BE2C (cell line): ENCODE measurements at regions not wholly inside any gene's neighbourhood (a gene's known extent, or its start where the extent isn't known, plus 50 kb on each side); places are given as distances from the start of the nearest gene placed in this dataset.
A peak's percentile ranks its signal among the peaks of the same experiment; 100 is the strongest.
"Not testable (repeated sequence)": the region's sequence is repeated elsewhere in the genome, so short reads cannot be mapped to it uniquely, and the experiment has no call there.

Experiments used
- DNase-seq: peaks from one replicate; pipeline ENCODE4 v3.0.0-alpha.2; 2020
- H3K27me3 ChIP-seq: fragments of 250-450 bp; sonication (Bioruptor Pico); 2 replicates; pipeline ENCODE4 v1.5.1; 2020; ENCODE audit warnings: mild to moderate bottlenecking
- H3K36me3 ChIP-seq: fragments of 250-450 bp; sonication (Bioruptor Pico); 2 replicates; pipeline ENCODE4 v1.5.1; 2020; ENCODE audit warnings: mild to moderate bottlenecking
- H3K4me1 ChIP-seq: fragments of 250-450 bp; sonication (Bioruptor Pico); 2 replicates; pipeline ENCODE4 v1.5.1; 2020
- H3K4me3 ChIP-seq: 2 replicates; pipeline ENCODE4 v1.5.1; 2011; ENCODE audit warnings: low read depth, low read length
- H3K9me3 ChIP-seq: fragments of 250-450 bp; sonication (Bioruptor Pico); 2 replicates; pipeline ENCODE4 v1.5.1; 2020
- TF ChIP-seq, protein P1 (sequence below): IDR thresholded peaks from 2 replicates; pipeline ENCODE4 v1.5.1; 2012; ENCODE audit warnings: mild to moderate bottlenecking, low read depth, low read length

DNA sequence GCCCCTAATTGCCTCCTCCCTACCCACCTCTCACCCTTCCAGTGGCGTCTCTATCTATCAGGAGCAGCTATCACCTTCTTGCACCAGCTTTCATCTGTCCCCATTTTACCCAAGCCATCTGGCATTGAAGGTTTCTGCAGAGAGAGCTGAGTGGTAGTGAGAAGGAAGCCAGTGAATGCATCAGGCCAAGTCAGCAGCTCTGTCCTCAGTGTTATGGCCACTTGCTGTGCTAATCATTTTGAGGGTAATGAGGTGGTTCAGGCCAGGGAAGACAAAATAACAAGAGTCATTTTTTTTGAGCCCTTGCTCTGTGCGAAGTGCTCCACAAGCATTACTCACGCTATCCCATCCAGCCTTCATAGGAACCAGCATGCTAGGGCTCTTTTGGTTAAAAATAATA, 164.7 kb downstream of the SUDS3 start:
- TF ChIP-seq, protein P1, sequence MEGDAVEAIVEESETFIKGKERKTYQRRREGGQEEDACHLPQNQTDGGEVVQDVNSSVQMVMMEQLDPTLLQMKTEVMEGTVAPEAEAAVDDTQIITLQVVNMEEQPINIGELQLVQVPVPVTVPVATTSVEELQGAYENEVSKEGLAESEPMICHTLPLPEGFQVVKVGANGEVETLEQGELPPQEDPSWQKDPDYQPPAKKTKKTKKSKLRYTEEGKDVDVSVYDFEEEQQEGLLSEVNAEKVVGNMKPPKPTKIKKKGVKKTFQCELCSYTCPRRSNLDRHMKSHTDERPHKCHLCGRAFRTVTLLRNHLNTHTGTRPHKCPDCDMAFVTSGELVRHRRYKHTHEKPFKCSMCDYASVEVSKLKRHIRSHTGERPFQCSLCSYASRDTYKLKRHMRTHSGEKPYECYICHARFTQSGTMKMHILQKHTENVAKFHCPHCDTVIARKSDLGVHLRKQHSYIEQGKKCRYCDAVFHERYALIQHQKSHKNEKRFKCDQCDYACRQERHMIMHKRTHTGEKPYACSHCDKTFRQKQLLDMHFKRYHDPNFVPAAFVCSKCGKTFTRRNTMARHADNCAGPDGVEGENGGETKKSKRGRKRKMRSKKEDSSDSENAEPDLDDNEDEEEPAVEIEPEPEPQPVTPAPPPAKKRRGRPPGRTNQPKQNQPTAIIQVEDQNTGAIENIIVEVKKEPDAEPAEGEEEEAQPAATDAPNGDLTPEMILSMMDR: no peak
- no peaks in the 10 kb centered on the region for H3K4me1 ChIP-seq
- no peak for DNase-seq
- H3K4me3 ChIP-seq: no peak overlapping the region
- no peaks in the 10 kb centered on the region for H3K36me3 ChIP-seq
- 0 out of 2 replicates have a peak, but pooled peaks cover 2% of the 10 kb centered on the region for H3K9me3 ChIP-seq
- no peaks in the 10 kb centered on the region for H3K27me3 ChIP-seq

DNA sequence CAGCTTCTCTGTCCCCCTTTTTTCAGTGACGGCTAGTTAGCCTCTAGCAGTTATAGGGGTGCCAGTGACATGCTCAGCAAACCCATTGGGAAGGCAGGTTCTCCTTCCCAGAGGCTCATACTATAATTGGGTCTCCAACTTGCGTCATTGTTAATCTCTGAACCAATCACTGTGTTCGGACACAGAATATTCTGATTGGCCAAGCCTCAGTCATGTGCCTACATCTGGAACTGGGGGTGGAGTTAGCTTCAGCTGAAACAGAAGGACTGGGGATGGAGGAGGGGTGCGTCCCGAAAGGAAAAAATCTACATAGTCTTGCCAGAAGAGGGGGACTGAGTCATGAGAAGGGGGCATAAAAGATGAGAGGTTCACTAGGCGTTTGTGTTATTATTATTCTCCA, 165.6 kb downstream of the SUDS3 start:
- Histone ChIP-seq H3K4me3 (peak overlapping the region; percentile 7; the same call in 1 of the 2 replicates), H3K36me3 (no peaks in the 10 kb centered on the region), H3K9me3 (0 out of 2 replicates have a peak, but pooled peaks cover 2% of the 10 kb centered on the region), H3K4me1 (no peaks in the 10 kb centered on the region), H3K27me3 (no peaks in the 10 kb centered on the region)
- TF ChIP-seq, protein P1: no peak
- peak; percentile 42 for DNase-seq

DNA sequence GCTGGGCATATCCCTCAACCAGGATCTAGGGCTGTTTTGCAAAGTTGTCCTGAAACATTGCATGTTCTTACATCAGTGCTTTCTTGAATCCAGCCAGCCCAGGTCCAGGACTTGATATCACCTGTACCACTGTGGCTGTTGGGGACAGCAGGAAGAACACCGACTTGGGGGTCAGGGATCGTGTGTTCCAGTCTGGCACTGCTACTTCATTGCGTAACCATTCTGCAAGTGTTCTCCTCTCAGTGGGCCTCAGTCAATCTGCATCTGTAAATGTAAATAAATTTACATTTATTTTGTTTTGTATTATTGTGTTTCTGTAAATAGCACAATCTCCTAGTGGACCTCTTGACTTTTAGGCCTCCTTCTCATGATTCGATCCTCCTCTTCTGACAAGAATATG, 167.3 kb downstream of the SUDS3 start:
- 0 out of 2 replicates have a peak, but pooled peaks cover 2% of the 10 kb centered on the region for H3K9me3 ChIP-seq
- TF ChIP-seq, protein P1: no peak
- DNase-seq: no peak

DNA sequence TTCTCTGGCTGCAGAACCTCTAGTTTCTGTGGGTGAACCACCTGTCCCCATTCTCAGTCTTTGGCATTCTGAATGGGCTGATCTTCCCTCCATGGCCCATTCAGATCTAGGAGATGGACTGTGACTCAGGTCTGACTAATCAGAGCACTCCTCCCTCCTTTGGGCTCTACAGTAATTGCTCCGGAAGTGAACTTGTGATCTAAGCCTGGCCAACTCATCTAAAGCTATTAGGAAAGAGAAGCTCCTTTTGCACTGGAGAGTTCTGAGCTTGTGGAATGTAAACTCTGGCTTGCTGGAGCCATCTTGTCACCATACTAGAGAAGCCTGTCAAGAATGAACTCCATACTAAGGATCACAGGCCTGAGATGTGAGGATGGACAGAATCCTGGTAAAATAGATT, 168.2 kb downstream of the SUDS3 start:
- H3K27me3 ChIP-seq: no peaks in the 10 kb centered on the region
- H3K9me3 ChIP-seq: 0 out of 2 replicates have a peak, but pooled peaks cover 2% of the 10 kb centered on the region
- no peak for DNase-seq
- H3K36me3 ChIP-seq: no peaks in the 10 kb centered on the region
- TF ChIP-seq, protein P1: no peak
- H3K4me3 ChIP-seq: no peak overlapping the region
- H3K4me1 ChIP-seq: no peaks in the 10 kb centered on the region

More for the DNA sequence above, 167.3 kb downstream of the SUDS3 start:
- H3K27me3 ChIP-seq: no peaks in the 10 kb centered on the region
- H3K36me3 ChIP-seq: no peaks in the 10 kb centered on the region
- H3K4me1 ChIP-seq: no peaks in the 10 kb centered on the region
- no peak overlapping the region for H3K4me3 ChIP-seq

DNA sequence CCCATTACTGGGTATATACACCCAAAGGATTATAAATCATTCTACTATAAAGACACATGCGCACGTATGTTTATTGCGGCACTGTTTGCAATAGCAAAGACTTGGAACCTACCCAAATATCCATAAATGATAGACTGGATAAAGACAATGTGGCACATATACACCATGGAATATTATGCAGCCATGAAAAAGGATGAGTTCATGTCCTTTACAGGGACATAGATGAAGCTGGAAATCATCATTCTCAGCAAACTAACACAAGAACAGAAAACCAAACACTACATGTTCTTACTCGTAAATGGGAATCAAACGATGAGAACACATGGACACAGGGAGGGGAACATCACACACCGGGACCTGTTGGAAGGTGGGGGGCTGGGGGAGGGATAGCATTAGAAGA, 171.3 kb downstream of the SUDS3 start:
- H3K4me1 ChIP-seq, H3K36me3 ChIP-seq, H3K4me3 ChIP-seq, H3K27me3 ChIP-seq, DNase-seq, H3K9me3 ChIP-seq: not testable (repeated sequence)

DNA sequence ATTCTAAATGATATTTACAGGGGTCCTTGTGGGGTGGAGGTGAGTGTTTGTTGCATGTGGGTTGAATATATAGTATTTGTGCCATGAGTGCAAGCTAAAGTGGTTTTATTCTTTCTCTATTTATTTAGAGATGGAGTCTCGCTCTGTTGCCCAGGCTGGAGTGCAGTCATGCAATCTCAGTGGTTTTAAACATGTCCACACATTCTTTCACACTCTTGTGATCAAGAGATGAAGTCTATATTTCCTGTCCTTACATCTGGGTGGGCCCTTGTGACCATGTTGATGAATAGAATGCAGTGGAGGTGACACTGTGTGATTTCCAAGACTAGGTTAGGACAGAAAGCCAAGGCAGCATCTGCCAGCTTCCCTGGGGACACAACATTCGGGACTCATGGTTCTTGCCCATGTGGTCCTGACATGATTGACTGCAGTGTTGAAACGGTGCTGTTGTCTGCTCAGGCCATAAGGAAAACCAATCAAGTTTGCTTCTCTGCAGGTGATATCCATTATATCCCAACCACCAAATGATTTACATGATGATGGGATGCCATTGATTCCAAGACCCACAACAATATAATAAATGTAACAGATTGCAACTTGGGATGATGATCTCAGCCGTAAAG, 172.6 kb downstream of the SUDS3 start:
- no peak for DNase-seq
- Histone ChIP-seq H3K36me3 (no peaks in the 10 kb centered on the region), H3K9me3 (0 out of 2 replicates have a peak, but pooled peaks cover 2% of the 10 kb centered on the region), H3K27me3 (no peaks in the 10 kb centered on the region), H3K4me1 (no peaks in the 10 kb centered on the region), H3K4me3 (no peak overlapping the region)
- TF ChIP-seq, protein P1: no peak
